ENCODE measurements at regions not wholly inside any gene's neighbourhood (a gene's known extent, or its start where the extent isn't known, plus 50 kb on each side); places are given as distances from the start of the nearest gene placed in this dataset.

DNA sequence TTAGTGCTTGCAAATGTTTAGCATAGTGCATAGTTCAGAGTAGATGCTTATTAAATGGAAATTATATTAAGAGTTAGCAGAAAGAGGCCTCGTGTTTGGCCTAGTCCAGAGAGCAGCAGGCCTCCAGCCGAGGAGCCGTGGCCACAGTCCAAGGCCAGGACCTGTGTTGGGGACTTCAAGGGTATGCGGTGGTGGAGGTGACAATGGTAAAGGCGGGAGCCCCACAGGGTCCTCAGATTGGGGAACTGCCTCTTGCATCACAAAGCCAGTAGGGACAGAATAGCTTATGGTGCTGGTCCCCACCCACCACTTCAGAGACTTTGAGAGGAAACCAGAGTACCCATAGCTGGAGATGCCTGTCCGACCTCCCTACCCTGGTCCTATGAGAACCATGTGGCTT is 554.6 kb upstream of the RIOK2 start:
- DNase-seq, result no peak

DNA sequence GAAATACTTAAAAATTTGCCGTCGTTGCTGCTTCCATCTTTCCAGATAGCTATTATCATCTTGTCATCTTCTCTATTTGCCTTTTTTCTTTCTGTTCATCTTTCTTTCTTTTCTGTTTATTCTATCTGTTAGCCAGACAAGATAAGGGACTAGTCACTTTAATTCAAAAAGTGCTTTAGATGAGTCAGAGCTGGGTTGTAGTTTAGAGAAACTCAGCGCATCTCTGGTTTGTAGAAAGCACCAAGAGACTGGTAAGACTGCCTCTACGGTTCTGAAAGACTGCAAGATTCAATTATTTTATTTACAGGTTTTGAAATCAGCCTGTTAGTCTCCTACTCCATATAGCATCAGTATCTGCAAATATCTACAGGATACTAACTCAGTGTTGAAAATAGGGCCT is 562.8 kb upstream of the RIOK2 start:
- DNase-seq, result no peak

GRCh38 chr5:97750576-97750975 is 567.5 kb upstream of the RIOK2 start:
- DNase-seq, result no peak

DNA sequence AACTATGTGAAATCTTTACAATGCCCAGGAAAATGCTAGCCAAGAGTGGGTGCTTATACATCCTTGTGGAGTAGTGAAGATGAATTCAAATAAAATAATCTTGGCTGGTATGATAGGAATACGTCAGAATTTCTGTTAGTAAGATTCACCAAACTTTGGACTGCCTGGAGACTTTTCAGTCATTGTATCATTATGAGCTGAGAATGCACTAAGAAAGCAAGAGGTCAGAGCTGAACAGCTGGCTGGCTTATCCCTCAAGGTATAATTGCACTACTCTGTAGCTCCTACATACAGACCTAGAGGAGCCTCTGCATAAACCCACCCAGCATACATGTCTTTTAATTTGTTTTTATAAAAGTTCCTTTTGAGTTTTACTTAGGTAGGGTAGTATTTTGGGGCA is 568.5 kb upstream of the RIOK2 start:
- DNase-seq, result no peak

- no peak for DNase-seq
Observed at GRCh38 chr5:97752871-97753270, 569.8 kb upstream of the RIOK2 start.

GRCh38 chr5:97762483-97762882 is 579.4 kb upstream of the RIOK2 start:
- DNase-seq, result no peak

GRCh38 chr5:97764700-97765099 is 581.7 kb upstream of the RIOK2 start:
- DNase-seq, result no peak

- DNase-seq, result no peak
Observed at GRCh38 chr5:97778451-97778850, 595.4 kb upstream of the RIOK2 start.

DNA sequence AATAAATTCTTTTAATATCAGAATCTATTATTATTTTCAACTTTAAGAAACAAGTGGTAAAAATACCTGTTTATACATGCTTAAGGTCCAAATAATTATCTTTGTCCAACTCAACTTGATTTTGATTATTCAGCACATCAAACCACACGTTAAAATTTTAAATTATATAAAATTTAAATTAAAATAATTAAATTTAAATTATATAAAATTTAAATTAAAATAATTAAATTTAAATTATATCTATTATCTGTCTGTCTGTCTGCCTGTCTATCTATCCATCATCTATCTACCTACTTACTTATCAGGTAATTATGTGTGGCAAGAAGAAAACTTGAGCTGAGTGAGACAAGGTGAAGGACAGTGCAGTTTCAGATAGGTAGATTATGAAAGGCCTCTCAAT is 605.3 kb upstream of the RIOK2 start:
- no peak for DNase-seq

DNA sequence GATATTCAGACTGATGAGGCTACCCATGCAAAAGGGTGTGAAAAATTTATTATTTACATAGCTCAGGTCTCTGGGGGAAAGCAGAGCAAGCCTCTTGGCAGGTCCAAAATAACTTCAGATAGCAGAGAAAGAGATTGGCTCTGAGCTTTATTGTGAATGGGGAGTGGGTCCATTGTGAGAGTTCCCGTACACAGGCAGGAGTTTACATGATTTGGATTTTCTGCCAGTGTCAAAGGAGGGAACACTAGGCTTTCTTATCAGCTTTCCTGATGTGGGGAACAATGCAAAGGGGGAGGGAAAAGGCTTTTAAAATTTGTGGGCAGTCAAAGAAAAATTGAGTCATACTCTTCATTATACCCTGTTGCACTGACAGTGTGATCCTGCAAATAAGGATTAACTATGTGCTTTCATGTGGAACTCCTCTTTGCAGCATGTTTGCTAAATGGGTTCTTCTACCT is 615.0 kb upstream of the RIOK2 start:
- DNase-seq, result no peak

- no peak for DNase-seq
Observed at GRCh38 chr5:97801461-97801860, 618.4 kb upstream of the RIOK2 start.

- no peak for DNase-seq
Observed at GRCh38 chr5:97820138-97820537, 637.1 kb upstream of the RIOK2 start.

DNA sequence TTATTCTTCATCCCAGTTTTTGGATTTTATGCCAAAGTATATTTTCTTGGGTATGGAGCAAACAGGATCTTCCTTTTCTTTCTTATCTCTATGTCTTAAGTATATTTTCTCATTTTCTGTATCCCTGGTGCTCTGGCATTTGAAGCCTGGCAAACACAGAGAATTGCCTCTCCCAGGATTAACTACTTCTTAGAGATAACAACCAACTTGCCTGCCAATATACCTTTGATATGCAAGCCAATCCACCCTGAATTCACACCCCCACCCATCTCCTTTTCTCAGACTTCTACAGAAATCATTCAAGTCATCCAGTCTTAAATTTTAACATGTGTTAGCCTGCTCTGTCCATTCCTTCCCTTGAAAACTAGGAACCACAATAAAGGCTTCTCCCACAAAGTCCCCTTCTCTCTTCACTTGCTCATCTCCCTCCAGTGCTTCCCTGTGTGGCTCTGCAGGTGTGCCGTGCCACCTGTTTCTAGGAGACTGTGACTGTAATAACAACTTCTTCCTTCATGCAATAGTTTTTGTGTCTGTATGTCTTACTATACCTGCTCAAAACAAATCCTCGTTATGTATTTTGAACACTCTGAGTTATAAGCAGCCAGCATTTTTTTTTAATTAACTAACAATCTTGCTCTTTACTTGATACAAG is 649.7 kb upstream of the RIOK2 start:
- no peak for DNase-seq

DNA sequence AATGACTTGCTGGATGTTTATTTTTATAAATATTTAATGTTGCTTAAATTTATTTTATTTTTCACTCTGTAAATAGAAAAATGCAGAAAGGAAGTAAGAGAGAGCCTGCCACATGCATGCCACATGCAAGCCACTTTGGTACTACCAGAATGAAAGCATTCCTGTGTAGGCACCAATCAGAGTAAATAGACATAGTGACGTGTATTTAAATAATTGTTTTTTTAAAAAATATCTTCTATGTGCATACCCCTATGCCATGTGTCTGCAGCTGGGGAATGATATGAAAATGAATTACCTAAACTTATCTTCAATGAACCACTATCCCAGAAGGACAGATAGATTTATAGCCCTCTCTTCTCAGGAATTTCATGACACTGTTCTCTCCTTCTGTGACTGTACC is 651.5 kb upstream of the RIOK2 start:
- DNase-seq, result no peak

- no peak for DNase-seq
Observed at GRCh38 chr5:97835112-97835511, 652.1 kb upstream of the RIOK2 start.

- no peak for DNase-seq
Observed at GRCh38 chr5:97836816-97837215, 653.8 kb upstream of the RIOK2 start.

DNA sequence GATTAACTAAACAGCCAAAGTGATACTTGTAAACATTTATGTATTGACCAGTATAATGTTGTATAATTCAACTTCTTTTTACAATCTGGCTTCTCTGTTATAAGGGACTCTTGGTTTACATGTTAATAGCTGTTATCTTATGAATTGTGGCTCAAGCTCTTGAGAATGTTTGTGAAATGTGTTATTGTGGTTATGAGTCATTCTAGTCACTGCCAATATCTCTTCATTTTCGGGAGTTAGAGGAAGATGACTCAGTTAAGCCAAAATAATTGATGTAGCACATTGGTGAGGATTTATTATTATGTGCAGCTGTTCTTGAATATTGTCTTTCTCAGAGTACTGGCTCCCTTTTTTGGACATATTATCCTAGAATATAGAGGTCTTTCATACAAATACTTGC is 655.2 kb upstream of the RIOK2 start:
- no peak for DNase-seq

DNA sequence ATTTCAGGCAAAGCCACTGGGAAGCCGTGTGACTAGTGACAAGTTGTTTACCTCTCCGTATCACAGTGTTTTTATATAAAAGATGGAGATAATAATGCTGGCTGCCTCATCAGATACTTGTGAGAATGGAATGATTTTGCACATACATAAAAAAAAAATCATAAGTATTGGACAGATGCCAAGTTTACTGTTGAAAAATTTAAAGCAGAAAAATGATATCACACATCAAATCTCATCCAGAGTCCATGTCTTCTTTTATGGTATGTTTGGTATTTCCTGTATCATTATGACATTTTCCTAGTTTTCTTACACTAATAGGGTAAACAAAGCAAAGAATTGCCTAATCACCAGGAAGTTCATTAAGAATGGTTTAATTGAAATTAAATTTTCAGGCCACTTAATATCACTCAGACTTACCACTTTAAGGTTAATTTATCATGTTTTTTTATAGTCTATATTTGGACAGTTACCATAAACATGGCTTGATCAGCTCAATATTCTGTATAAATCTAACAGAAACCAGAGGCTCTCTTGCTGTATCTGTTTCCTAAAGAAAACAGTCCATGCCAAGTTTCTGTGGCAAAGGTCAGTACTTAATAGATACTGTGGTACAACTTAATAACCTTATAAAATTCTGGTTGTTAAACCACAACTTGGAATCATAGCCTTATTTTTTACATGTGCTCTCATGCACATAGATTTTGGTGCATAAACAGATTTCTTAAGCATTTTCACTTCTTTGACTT is 656.5 kb upstream of the RIOK2 start:
- DNase-seq, result no peak

- DNase-seq, result no peak
Observed at GRCh38 chr5:97840643-97841042, 657.6 kb upstream of the RIOK2 start.

- DNase-seq, result no peak
Observed at GRCh38 chr5:97842687-97843086, 659.6 kb upstream of the RIOK2 start.

DNA sequence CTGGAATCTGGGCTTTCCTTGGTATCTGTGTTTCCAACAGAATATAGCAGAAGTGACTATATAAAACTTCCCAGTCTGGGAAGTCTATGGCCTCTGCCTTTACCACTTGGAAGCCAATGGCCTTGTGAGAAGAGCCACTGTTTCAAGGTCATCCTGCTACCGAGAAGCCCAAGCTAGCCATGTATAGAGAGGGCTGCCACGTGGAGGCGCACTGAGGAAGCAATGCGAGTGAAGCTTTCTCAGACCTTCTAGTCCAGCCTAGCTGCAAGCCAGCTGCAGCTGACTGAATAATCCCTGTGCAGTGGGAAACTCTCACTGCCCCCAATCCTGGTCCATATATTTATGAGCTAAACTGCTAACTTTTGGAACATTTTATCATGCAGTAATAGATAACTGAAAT is 661.8 kb upstream of the RIOK2 start:
- no peak for DNase-seq

DNA sequence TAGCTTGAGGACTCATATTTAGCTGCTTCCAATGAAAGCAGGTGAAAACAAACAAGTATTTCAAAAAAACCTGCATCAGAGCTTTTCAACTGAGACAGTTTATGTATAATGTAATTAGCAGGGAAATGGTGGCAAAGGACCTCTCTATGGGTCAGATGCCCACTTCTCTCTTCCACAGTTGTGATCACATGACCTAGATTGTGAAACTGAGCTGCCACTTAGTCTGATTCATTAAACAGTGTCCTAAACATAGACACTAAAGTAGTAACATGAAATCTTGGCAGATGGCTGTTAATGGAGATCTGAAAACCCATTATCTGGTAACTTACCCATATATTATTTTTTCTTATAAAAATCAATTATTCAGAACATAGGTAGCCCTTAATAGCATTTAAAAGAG is 663.6 kb upstream of the RIOK2 start:
- no peak for DNase-seq

DNA sequence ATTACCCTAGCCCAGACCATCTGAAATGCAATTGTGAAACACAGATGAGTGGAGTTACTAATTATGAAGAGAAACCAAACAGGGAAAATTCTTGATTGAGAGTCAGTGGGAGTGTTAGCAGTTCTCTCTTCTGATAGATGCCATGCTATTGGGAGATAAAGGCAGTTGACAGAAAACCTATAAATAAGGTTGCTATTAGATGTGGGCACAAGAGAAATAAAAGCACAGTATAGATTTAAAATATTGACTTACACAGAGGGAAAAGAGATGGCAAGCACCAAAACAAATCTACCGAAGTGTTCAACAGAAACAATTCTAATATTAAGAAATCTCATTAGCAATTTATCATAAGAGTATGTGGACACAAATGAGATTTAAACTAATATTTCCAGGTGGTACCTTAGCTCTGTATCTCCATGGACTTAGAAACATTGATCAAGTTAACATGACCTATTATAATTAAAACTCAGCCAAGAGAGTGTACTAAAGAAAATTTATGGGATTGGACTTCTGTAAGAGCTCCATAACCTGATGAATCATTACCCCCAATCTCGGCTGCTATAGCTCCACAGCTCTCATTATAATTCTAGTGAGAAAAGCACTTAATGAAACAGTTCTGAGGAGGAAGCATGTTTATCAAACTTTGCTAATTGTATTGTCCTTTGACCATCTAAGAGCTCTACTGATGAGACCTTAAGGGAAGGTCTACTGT is 665.0 kb upstream of the RIOK2 start:
- no peak for DNase-seq

GRCh38 chr5:97851036-97851435 is 668.0 kb upstream of the RIOK2 start:
- no peak for DNase-seq
